HCT116 (cell line): ENCODE measurements at regions not wholly inside any gene's neighbourhood (a gene's known extent, or its start where the extent isn't known, plus 50 kb on each side); places are given as distances from the start of the nearest gene placed in this dataset.

ENCODE experiments used
- ATAC-seq: fragments of 200-7000 bp; cut with Tn5 transposase; 2 replicates; pipeline ENCODE4 v1.9.1; 2020; ENCODE audit warnings: mild to moderate bottlenecking, moderate library complexity
- BruUV-seq: library from RNA; stranded (reverse); fragments of 400-500 nt; replicated peaks from 2 replicates; lab custom pipeline; 2021; lab: Mats Ljungman, UMichigan
- CTCF ChIA-PET: fragments of 300-600 bp; sonication (Branson Sonifier 250); formaldehyde crosslinking; loops from one replicate; lab custom pipeline; 2021; ENCODE audit warnings: antibody characterized with exemption; lab: Charles Lee
- POLR2A ChIA-PET: fragments of 300-600, 350-600 bp; sonication (Branson Sonifier 250); formaldehyde crosslinking; loops from one replicate; lab custom pipeline; 2021; ENCODE audit warnings: antibody characterized with exemption; lab: Charles Lee
- RAD21 ChIA-PET, 2 experiments: fragments of 300-600 bp; sonication (Branson Sonifier 250); formaldehyde crosslinking; loops; one replicate each; lab custom pipeline; 2023; ENCODE audit warnings: low total read pairs in 2 of 2; ENCODE audit not compliant: uncharacterized antibody in 2 of 2, unreplicated experiment in 2 of 2, low non-redundant PET in 1 of 2; lab: Charles Lee
- DNase-seq: peaks from one replicate; pipeline ENCODE4 v3.0.0-alpha.2; 2010; ENCODE audit warnings: low read depth, low spot score
- H2AFZ ChIP-seq: fragments of 200-600 bp; shearing (Covaris generic), sonication (generic); 2 replicates; pipeline ENCODE4 v1.6.1; 2017; ENCODE audit warnings: low read depth, mixed run types, mixed read lengths, antibody characterized with exemption, low read length; ENCODE audit not compliant: poor library complexity, severe bottlenecking
- H3K27ac ChIP-seq: 2 replicates; pipeline ENCODE4 v1.5.1; 2012; ENCODE audit warnings: low read depth, low read length
- H3K27me3 ChIP-seq: fragments of 200-600 bp; sonication (generic); 2 replicates; pipeline ENCODE4 v1.6.1; 2016; ENCODE audit warnings: mixed run types, low read length, mixed read lengths; ENCODE audit not compliant: insufficient read depth
- H3K36me3 ChIP-seq, 2 experiments: fragments of 200-500 bp in 1 of 2; fragments of 200-600 bp in 1 of 2; sonication (Bioruptor generic) in 1 of 2; sonication (generic) in 1 of 2; 2 replicates each; pipeline versions ENCODE4 v1.5.1 to v1.6.1; 2014 to 2016; ENCODE audit warnings: low read length in 2 of 2, inconsistent platforms in 1 of 2, mixed read lengths in 1 of 2, mixed run types in 1 of 2; ENCODE audit not compliant: insufficient read depth in 2 of 2, control insufficient read depth in 1 of 2
- H3K4me1 ChIP-seq, 2 experiments: fragments of 200-600 bp in 1 of 2; sonication (generic) in 1 of 2; 2 replicates each; pipeline versions ENCODE4 v1.5.1 to v1.6.1; 2012 to 2017; ENCODE audit warnings: low read length in 2 of 2, inconsistent platforms in 1 of 2, mild to moderate bottlenecking in 1 of 2, mixed read lengths in 1 of 2, mixed run types in 1 of 2, moderate library complexity in 1 of 2; ENCODE audit not compliant: insufficient read depth in 2 of 2, control insufficient read depth in 1 of 2
- H3K4me2 ChIP-seq: fragments of 200-600 bp; sonication (generic); 2 replicates; pipeline ENCODE4 v1.6.1; 2017; ENCODE audit warnings: mixed run types, low read length, mixed read lengths
- H3K4me3 ChIP-seq, 2 experiments: fragments of 200-600 bp in 1 of 2; sonication (generic) in 1 of 2; replicated peaks in 1 of 2; 2 replicates each; pipeline ENCODE4 v1.5.1; 2011 to 2016; ENCODE audit warnings: low read length in 2 of 2, control low read depth in 1 of 2, low read depth in 1 of 2, mild to moderate bottlenecking in 1 of 2, mixed read lengths in 1 of 2, mixed run types in 1 of 2
- H3K79me2 ChIP-seq: fragments of 200-600 bp; sonication (generic); 2 replicates; pipeline ENCODE4 v1.6.1; 2017; ENCODE audit warnings: mild to moderate bottlenecking, mixed run types, low read length, moderate library complexity, mixed read lengths; ENCODE audit not compliant: insufficient read depth
- H3K9ac ChIP-seq: fragments of 200-600 bp; sonication (generic); 2 replicates; pipeline ENCODE4 v1.6.1; 2016; ENCODE audit warnings: low read length, mixed read lengths
- H3K9me2 ChIP-seq: fragments of 200-600 bp; sonication (generic), shearing (Covaris generic); 2 replicates; pipeline ENCODE4 v1.6.1; 2017; ENCODE audit warnings: mixed run types, mild to moderate bottlenecking, moderate library complexity; ENCODE audit not compliant: insufficient read depth
- H3K9me3 ChIP-seq, 2 experiments: fragments of 200-500 bp in 1 of 2; fragments of 200-600 bp in 1 of 2; sonication (Bioruptor generic) in 1 of 2; sonication (generic) in 1 of 2; 2 replicates each; pipeline ENCODE4 v1.6.1; 2014 to 2017; ENCODE audit warnings: low read length in 2 of 2, mixed read lengths in 2 of 2, inconsistent platforms in 1 of 2, low read depth in 1 of 2, mild to moderate bottlenecking in 1 of 2, mixed run types in 1 of 2, moderate library complexity in 1 of 2; ENCODE audit not compliant: control insufficient read depth in 1 of 2, insufficient read depth in 1 of 2
- H4K20me1 ChIP-seq: fragments of 200-600 bp; sonication (generic), shearing (Covaris generic); 2 replicates; pipeline ENCODE4 v1.6.1; 2017; ENCODE audit warnings: mixed run types, mild to moderate bottlenecking, moderate library complexity; ENCODE audit not compliant: insufficient read depth
- CBX3 ChIP-seq: IDR thresholded peaks from 2 replicates; pipeline ENCODE4 v1.6.1; 2012; ENCODE audit warnings: low read depth
- CEBPB ChIP-seq: IDR thresholded peaks from 2 replicates; pipeline ENCODE4 v1.6.1; 2012; ENCODE audit warnings: low read depth
- EGR1 ChIP-seq: IDR thresholded peaks from 2 replicates; pipeline ENCODE4 v1.6.1; 2012; ENCODE audit warnings: low read depth
- EZH2phosphoT487 ChIP-seq: fragments of 200-600 bp; IDR thresholded peaks from 2 replicates; pipeline ENCODE4 v1.6.1; 2018; ENCODE audit warnings: antibody characterized with exemption, borderline replicate concordance
- FOSL1 ChIP-seq: IDR thresholded peaks from 2 replicates; pipeline ENCODE4 v1.6.1; 2012; ENCODE audit warnings: low read depth
- JUND ChIP-seq: IDR thresholded peaks from 2 replicates; pipeline ENCODE4 v1.6.1; 2012
- POLR2A ChIP-seq: IDR thresholded peaks from 2 replicates; pipeline ENCODE4 v1.7.0; 2011; ENCODE audit warnings: borderline replicate concordance; ENCODE audit not compliant: insufficient read depth, insufficient read length; ENCODE audit errors: extremely low read depth
- RAD21 ChIP-seq: IDR thresholded peaks from 2 replicates; pipeline ENCODE4 v1.6.1; 2012; ENCODE audit warnings: low read depth, mild to moderate bottlenecking
- SRF ChIP-seq: IDR thresholded peaks from 2 replicates; pipeline ENCODE4 v1.6.1; 2012; ENCODE audit warnings: low read depth
- YY1 ChIP-seq: IDR thresholded peaks from 2 replicates; pipeline ENCODE4 v1.6.1; 2011; ENCODE audit warnings: low read length, low read depth, moderate library complexity, mild to moderate bottlenecking; ENCODE audit not compliant: insufficient replicate concordance; ENCODE audit errors: extremely low read depth
- ZFX ChIP-seq: fragments of 450-650 bp; IDR thresholded peaks from 2 replicates; pipeline ENCODE4 v1.6.1; 2017
- ZNF274 ChIP-seq: fragments of 200-500 bp; sonication (Bioruptor generic); IDR thresholded peaks from 2 replicates; pipeline ENCODE4 v1.6.1; 2014; ENCODE audit warnings: mild to moderate bottlenecking, low read depth, low read length, inconsistent platforms
- intact Hi-C: fragments of 100-400 bp; cut with micrococcal nuclease; formaldehyde crosslinking; loops from 2 replicates; pipeline ENCODE4 v1.10.0; 2022
- TF ChIP-seq, protein P1 (sequence below): IDR thresholded peaks from 2 replicates; pipeline ENCODE4 v1.6.1; 2012
- TF ChIP-seq, protein P2 (sequence below): IDR thresholded peaks from 2 replicates; pipeline ENCODE4 v1.6.1; 2012
- TF ChIP-seq, protein P3 (sequence below): IDR thresholded peaks from 2 replicates; pipeline ENCODE4 v1.6.1; 2012; ENCODE audit warnings: low read depth

DNA sequence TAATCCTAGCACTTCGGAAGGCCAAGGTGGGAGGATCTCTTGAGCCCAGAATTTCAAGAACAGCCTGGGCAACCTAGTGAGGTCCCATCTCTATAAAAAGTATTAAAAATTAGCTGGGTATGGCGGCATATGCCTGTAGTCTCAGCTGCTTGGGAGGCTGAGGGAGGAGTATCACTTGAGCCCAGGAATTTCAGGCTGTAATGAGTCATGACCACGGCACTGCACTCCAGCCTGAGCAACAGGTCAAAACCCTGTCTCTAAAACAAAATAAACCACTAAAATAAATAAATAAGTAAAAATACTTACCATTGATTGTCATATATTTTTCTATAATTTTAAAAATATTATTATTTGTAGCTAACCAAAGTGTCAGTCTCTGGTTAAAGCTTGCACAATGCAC lies 315.6 kb upstream of the SMIM31 start:
- no peak overlapping the region for H2AFZ ChIP-seq
- CTCF ChIA-PET: no interaction called here
- no peak overlapping the region for H3K4me3 ChIP-seq
- H3K36me3 ChIP-seq: no peaks in the 10 kb centered on the region
- no peaks in the 10 kb centered on the region for H3K9me2 ChIP-seq
- H3K9me3 ChIP-seq: no peaks in the 10 kb centered on the region
- TF ChIP-seq CBX3: no peak
- TF ChIP-seq, protein P1, sequence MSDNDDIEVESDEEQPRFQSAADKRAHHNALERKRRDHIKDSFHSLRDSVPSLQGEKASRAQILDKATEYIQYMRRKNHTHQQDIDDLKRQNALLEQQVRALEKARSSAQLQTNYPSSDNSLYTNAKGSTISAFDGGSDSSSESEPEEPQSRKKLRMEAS: no peak
- no peak for TF ChIP-seq RAD21
- TF ChIP-seq ZNF274: no peak
- no peak for TF ChIP-seq FOSL1
- TF ChIP-seq, protein P2, sequence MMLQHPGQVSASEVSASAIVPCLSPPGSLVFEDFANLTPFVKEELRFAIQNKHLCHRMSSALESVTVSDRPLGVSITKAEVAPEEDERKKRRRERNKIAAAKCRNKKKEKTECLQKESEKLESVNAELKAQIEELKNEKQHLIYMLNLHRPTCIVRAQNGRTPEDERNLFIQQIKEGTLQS: no peak
- no peak for TF ChIP-seq JUND
- no peak for TF ChIP-seq YY1
- TF ChIP-seq EGR1: no peak
- TF ChIP-seq EZH2phosphoT487: no peak
- POLR2A ChIA-PET: no interaction called here
- RAD21 ChIA-PET: no interaction called here
- no peak for ATAC-seq
- no peaks in the 10 kb centered on the region for H3K27me3 ChIP-seq
- no peaks in the 10 kb centered on the region for H3K79me2 ChIP-seq
- no peak overlapping the region for H3K9ac ChIP-seq
- H3K27ac ChIP-seq: no peak overlapping the region
- intact Hi-C loops: no loop called here
- no peak for DNase-seq
- no peaks in the 10 kb centered on the region for H4K20me1 ChIP-seq
- peaks cover 0 to 5% of the 10 kb centered on the region in 2 experiments; a peak in 1 of 4 replicates for H3K4me1 ChIP-seq
- BruUV-seq: no TSS peak
- no peak overlapping the region for H3K4me2 ChIP-seq

DNA sequence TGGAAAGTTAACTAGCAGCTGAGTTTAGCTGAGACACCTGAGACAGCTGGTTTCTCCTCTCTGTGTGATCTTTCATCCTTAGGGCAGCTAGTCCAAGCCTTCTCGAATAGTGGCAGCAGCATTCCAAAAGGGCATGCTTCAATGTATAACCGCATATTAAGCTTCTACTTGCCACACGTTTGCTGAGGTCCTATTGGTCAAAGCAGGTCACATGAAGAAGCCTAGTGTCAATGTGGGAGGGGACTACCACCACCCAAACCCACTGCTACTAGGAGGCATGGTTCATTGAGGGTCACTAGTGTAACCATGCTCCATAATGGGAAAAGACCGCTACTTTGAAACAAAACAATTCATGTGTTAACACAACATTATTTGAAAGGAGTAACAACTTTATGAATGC lies 314.9 kb upstream of the SMIM31 start:
- H3K27me3 ChIP-seq: no peaks in the 10 kb centered on the region
- RAD21 ChIA-PET: no interaction called here
- H3K9ac ChIP-seq: no peak overlapping the region
- intact Hi-C loops: no loop called here
- no peak overlapping the region for H3K27ac ChIP-seq
- H3K79me2 ChIP-seq: no peaks in the 10 kb centered on the region
- H3K9me2 ChIP-seq: no peaks in the 10 kb centered on the region
- H4K20me1 ChIP-seq: no peaks in the 10 kb centered on the region
- H2AFZ ChIP-seq: no peak overlapping the region
- H3K4me1 ChIP-seq: peaks cover 0 to 5% of the 10 kb centered on the region in 2 experiments; a peak in 1 of 4 replicates
- CTCF ChIA-PET: no interaction called here
- POLR2A ChIA-PET: no interaction called here
- ATAC-seq (no peak), DNase-seq (no peak)
- TF ChIP-seq, protein P2: no peak
- TF ChIP-seq SRF (no peak), CEBPB (no peak), JUND (no peak), EGR1 (no peak), POLR2A (no peak), ZFX (no peak)
- TF ChIP-seq, protein P3, sequence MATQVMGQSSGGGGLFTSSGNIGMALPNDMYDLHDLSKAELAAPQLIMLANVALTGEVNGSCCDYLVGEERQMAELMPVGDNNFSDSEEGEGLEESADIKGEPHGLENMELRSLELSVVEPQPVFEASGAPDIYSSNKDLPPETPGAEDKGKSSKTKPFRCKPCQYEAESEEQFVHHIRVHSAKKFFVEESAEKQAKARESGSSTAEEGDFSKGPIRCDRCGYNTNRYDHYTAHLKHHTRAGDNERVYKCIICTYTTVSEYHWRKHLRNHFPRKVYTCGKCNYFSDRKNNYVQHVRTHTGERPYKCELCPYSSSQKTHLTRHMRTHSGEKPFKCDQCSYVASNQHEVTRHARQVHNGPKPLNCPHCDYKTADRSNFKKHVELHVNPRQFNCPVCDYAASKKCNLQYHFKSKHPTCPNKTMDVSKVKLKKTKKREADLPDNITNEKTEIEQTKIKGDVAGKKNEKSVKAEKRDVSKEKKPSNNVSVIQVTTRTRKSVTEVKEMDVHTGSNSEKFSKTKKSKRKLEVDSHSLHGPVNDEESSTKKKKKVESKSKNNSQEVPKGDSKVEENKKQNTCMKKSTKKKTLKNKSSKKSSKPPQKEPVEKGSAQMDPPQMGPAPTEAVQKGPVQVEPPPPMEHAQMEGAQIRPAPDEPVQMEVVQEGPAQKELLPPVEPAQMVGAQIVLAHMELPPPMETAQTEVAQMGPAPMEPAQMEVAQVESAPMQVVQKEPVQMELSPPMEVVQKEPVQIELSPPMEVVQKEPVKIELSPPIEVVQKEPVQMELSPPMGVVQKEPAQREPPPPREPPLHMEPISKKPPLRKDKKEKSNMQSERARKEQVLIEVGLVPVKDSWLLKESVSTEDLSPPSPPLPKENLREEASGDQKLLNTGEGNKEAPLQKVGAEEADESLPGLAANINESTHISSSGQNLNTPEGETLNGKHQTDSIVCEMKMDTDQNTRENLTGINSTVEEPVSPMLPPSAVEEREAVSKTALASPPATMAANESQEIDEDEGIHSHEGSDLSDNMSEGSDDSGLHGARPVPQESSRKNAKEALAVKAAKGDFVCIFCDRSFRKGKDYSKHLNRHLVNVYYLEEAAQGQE: no peak
- H3K36me3 ChIP-seq: no peaks in the 10 kb centered on the region
- no peak overlapping the region for H3K4me2 ChIP-seq
- no TSS peak for BruUV-seq
- no peak overlapping the region for H3K4me3 ChIP-seq
- H3K9me3 ChIP-seq: no peaks in the 10 kb centered on the region
